GM23248 (cell line): ENCODE measurements at regions not wholly inside any gene's neighbourhood (a gene's known extent, or its start where the extent isn't known, plus 50 kb on each side); places are given as distances from the start of the nearest gene placed in this dataset.

ENCODE experiments used
- DNase-seq: peaks from one replicate; pipeline ENCODE4 v3.0.0-alpha.2; 2015
- H2AFZ ChIP-seq: fragments of 200-600 bp; sonication (generic); 2 replicates; pipeline ENCODE4 v1.6.1; 2016; ENCODE audit warnings: antibody characterized with exemption
- H3F3A ChIP-seq: fragments of 200-600 bp; sonication (generic); 2 replicates; pipeline ENCODE4 v1.6.1; 2016; ENCODE audit warnings: mild to moderate bottlenecking, antibody characterized with exemption, mixed run types; ENCODE audit not compliant: insufficient read depth
- H3K27ac ChIP-seq: fragments of 200-600 bp; sonication (generic); 2 replicates; pipeline ENCODE4 v1.5.1; 2016; ENCODE audit warnings: mild to moderate bottlenecking
- H3K27me3 ChIP-seq: fragments of 200-600 bp; sonication (generic); replicated peaks from 2 replicates; pipeline ENCODE4 v1.6.1; 2016; ENCODE audit warnings: mild to moderate bottlenecking; ENCODE audit not compliant: insufficient read depth
- H3K36me3 ChIP-seq: fragments of 200-600 bp; sonication (generic); 2 replicates; pipeline ENCODE4 v1.6.1; 2016; ENCODE audit warnings: low read depth, mild to moderate bottlenecking
- H3K4me1 ChIP-seq: fragments of 200-600 bp; sonication (generic); 2 replicates; pipeline ENCODE4 v1.6.1; 2016; ENCODE audit warnings: mild to moderate bottlenecking; ENCODE audit not compliant: insufficient read depth
- H3K4me2 ChIP-seq: fragments of 200-600 bp; sonication (generic); one replicate; pipeline ENCODE4 v1.6.1; 2016; ENCODE audit warnings: mild to moderate bottlenecking; ENCODE audit not compliant: unreplicated experiment
- H3K4me3 ChIP-seq: fragments of 200-600 bp; sonication (generic); 2 replicates; pipeline ENCODE4 v1.5.1; 2016; ENCODE audit warnings: mild to moderate bottlenecking
- H3K79me2 ChIP-seq: fragments of 200-600 bp; sonication (generic); 2 replicates; pipeline ENCODE4 v1.6.1; 2016; ENCODE audit warnings: mild to moderate bottlenecking; ENCODE audit not compliant: insufficient read depth
- H3K9ac ChIP-seq: fragments of 200-600 bp; sonication (generic); 2 replicates; pipeline ENCODE4 v1.6.1; 2016; ENCODE audit warnings: mild to moderate bottlenecking
- H3K9me2 ChIP-seq: fragments of 200-600 bp; sonication (generic); 2 replicates; pipeline ENCODE4 v1.6.1; 2016; ENCODE audit warnings: mixed run types, mild to moderate bottlenecking, moderate library complexity; ENCODE audit not compliant: insufficient read depth
- H3K9me3 ChIP-seq: fragments of 200-600 bp; sonication (generic); one replicate; pipeline ENCODE4 v1.6.1; 2017; ENCODE audit warnings: low read depth
- H4K20me1 ChIP-seq: fragments of 200-600 bp; sonication (generic); 2 replicates; pipeline ENCODE4 v1.6.0; 2016; ENCODE audit not compliant: insufficient read depth
- EZH2 ChIP-seq: fragments of 200-600 bp; sonication (generic); IDR thresholded peaks from 2 replicates; pipeline ENCODE4 v1.6.1; 2018; ENCODE audit warnings: antibody characterized with exemption, mild to moderate bottlenecking; ENCODE audit not compliant: insufficient read depth, poor library complexity, severe bottlenecking
- EZH2phosphoT487 ChIP-seq: fragments of 200-600 bp; sonication (generic); IDR thresholded peaks from 2 replicates; pipeline ENCODE4 v1.6.1; 2018; ENCODE audit warnings: antibody characterized with exemption, moderate library complexity, mild to moderate bottlenecking, low read depth; ENCODE audit not compliant: insufficient read depth
- WGBS, 2 experiments: methylation state at CpG; one replicate each; pipeline ENCODE4 v1.1.6; 2015 to 2017; ENCODE audit warnings: low lambda C conversion rate in 2 of 2, low coverage in 1 of 2; ENCODE audit errors: missing lambda C conversion rate in 2 of 2; 5-methylcytosine and 5-hydroxymethylcytosine counted together
- in situ Hi-C: fragments of 300-500 bp; cut with MboI; formaldehyde crosslinking; loops from 2 replicates; pipeline ENCODE4 v1.15.0; 2020

DNA sequence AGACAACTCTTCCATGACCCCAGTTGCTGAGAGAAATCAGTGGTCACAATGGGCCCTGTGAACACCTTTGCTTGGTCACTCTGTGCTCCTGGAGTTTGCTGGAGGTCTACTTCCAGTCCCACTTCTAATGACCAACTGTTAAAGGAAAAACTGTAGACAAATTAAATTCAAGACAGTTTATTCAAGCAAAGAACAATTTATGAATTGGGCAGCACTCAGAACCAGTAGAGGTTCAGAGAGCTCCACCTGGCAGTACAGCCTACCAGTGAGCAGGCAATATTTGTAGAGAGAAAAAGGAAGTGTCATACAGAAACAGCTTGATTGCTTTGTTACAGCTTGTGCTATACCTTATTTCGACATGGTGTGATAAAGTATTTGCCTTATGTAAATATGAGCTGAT, 116.5 kb downstream of the HS3ST3B1 start:
- Histone ChIP-seq H3K9me2 (peaks cover 2% of the 10 kb centered on the region; the same call in 1 of the 2 replicates), H2AFZ (no peak overlapping the region)
- 64 to 77% methylated on average over 1 of the region's 1 CpG for WGBS, 2 experiments

GRCh38 chr17:14409292-14409691, 108.4 kb downstream of the HS3ST3B1 start:
- H4K20me1 ChIP-seq: no peaks in the 10 kb centered on the region
- H3K79me2 ChIP-seq: no peaks in the 10 kb centered on the region
- no peaks in the 10 kb centered on the region for H3F3A ChIP-seq
- H3K27me3 ChIP-seq: no peaks in the 10 kb centered on the region
- WGBS, 2 experiments: 50 to 77% methylated on average over 1 of the region's 1 CpG
- H2AFZ ChIP-seq: no peak overlapping the region
- no peak overlapping the region for H3K9ac ChIP-seq
- no peak overlapping the region for H3K4me2 ChIP-seq
- no peak overlapping the region for H3K27ac ChIP-seq
- no peaks in the 10 kb centered on the region for H3K9me3 ChIP-seq
- no peaks in the 10 kb centered on the region for H3K36me3 ChIP-seq
- H3K4me1 ChIP-seq: no peaks in the 10 kb centered on the region
- DNase-seq: no peak
- H3K4me3 ChIP-seq: no peak overlapping the region
- in situ Hi-C loops: no loop called here
- TF ChIP-seq EZH2phosphoT487 (no peak), EZH2 (no peak)
- H3K9me2 ChIP-seq: peaks cover 2% of the 10 kb centered on the region; the same call in 1 of the 2 replicates

More for the DNA sequence above, 116.5 kb downstream of the HS3ST3B1 start:
- in situ Hi-C loops: no loop called here
- Histone ChIP-seq H3K27me3 (no peaks in the 10 kb centered on the region), H3K9ac (no peak overlapping the region), H3K27ac (no peak overlapping the region), H3K9me3 (no peaks in the 10 kb centered on the region), H3K79me2 (no peaks in the 10 kb centered on the region), H4K20me1 (no peaks in the 10 kb centered on the region), H3K4me2 (no peak overlapping the region), H3K4me1 (no peaks in the 10 kb centered on the region), H3K36me3 (no peaks in the 10 kb centered on the region), H3K4me3 (no peak overlapping the region), H3F3A (no peaks in the 10 kb centered on the region)
- no peak for TF ChIP-seq EZH2phosphoT487
- TF ChIP-seq EZH2: no peak
- no peak for DNase-seq

DNA sequence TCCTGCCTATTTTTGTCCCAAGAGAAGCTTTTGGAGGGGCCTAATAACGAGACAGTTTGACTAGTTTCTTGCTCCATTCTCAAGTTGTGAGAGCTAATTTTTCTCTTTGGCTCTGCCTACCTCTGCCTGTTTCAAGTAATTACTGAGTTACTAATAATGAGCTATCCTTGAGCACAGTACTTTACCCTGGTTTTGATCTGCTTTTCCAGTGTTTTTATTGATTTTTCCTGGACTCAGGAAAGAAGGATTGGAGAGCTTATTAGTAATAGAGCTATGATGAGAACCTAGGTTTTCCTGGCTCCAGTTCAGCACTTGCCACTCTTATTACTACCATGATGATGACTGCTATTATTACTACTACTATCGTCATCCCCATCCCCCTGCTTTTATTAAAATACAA, 106.7 kb downstream of the HS3ST3B1 start:
- Histone ChIP-seq H4K20me1 (no peaks in the 10 kb centered on the region), H3F3A (no peaks in the 10 kb centered on the region), H3K4me1 (no peaks in the 10 kb centered on the region), H3K9me2 (no peaks in the 10 kb centered on the region), H3K36me3 (no peaks in the 10 kb centered on the region), H3K27me3 (no peaks in the 10 kb centered on the region), H3K9ac (no peak overlapping the region), H2AFZ (no peak overlapping the region), H3K27ac (no peak overlapping the region), H3K4me2 (no peak overlapping the region), H3K9me3 (no peaks in the 10 kb centered on the region), H3K79me2 (no peaks in the 10 kb centered on the region), H3K4me3 (no peak overlapping the region)
- WGBS, 2 experiments: 61 to 78% methylated on average over 2 of the region's 2 CpGs
- in situ Hi-C loops: no loop called here
- no peak for TF ChIP-seq EZH2phosphoT487
- no peak for TF ChIP-seq EZH2
- no peak for DNase-seq

DNA sequence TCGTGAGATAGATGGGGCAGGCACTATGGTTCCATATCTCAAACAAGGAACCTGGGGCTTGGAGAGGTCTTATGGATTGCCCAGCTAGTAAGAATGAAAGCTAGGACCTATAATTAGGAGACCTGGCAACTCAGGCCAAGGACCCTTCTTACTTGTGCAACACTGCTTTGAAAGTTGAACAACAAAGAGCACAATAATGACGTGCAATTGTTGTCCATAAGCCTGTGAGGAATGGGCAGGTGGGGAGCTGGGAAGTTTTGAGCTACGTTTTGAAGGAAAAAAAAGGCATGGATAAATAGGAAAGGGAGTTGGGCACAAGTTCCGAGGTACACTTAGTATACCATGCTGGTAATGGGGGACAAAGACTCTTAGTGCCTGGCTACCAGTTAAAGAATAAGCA, 104.3 kb downstream of the HS3ST3B1 start:
- no peak for DNase-seq
- Histone ChIP-seq H3K79me2 (no peaks in the 10 kb centered on the region), H3K4me1 (no peaks in the 10 kb centered on the region), H3K27me3 (no peaks in the 10 kb centered on the region), H3K36me3 (no peaks in the 10 kb centered on the region), H2AFZ (no peak overlapping the region), H3K9me2 (no peaks in the 10 kb centered on the region), H3K4me2 (no peak overlapping the region), H3F3A (no peaks in the 10 kb centered on the region), H3K4me3 (no peak overlapping the region), H4K20me1 (no peaks in the 10 kb centered on the region), H3K9ac (no peak overlapping the region), H3K27ac (no peak overlapping the region), H3K9me3 (no peaks in the 10 kb centered on the region)
- in situ Hi-C loops: no loop called here
- TF ChIP-seq EZH2: no peak
- TF ChIP-seq EZH2phosphoT487: no peak
- 64 to 75% methylated on average over 4 of the region's 4 CpGs for WGBS, 2 experiments
